DOHH2 (cell line): ENCODE measurements at regions not wholly inside any gene's neighbourhood (a gene's known extent, or its start where the extent isn't known, plus 50 kb on each side); places are given as distances from the start of the nearest gene placed in this dataset.

Experiments used
- CTCF ChIP-seq: fragments of 200-600 bp; sonication (generic); IDR thresholded peaks from one replicate; pipeline ENCODE4 v1.5.1; 2014; ENCODE audit warnings: antibody characterized with exemption, mild to moderate bottlenecking, low read depth, low read length; ENCODE audit not compliant: poor library complexity, severe bottlenecking
- EZH2phosphoT487 ChIP-seq: fragments of 200-600 bp; sonication (generic); IDR thresholded peaks from 2 replicates; pipeline ENCODE4 v1.6.1; 2017; ENCODE audit warnings: borderline replicate concordance, mild to moderate bottlenecking, antibody characterized with exemption, low read length, moderate library complexity, mixed read lengths

- TF ChIP-seq CTCF (no peak), EZH2phosphoT487 (no peak)
Measured at GRCh38 chr10:35834877-35835494, 192.9 kb upstream of the FZD8 start.
